ENCODE measurements at regions not wholly inside any gene's neighbourhood (a gene's known extent, or its start where the extent isn't known, plus 50 kb on each side); places are given as distances from the start of the nearest gene placed in this dataset.

DNA sequence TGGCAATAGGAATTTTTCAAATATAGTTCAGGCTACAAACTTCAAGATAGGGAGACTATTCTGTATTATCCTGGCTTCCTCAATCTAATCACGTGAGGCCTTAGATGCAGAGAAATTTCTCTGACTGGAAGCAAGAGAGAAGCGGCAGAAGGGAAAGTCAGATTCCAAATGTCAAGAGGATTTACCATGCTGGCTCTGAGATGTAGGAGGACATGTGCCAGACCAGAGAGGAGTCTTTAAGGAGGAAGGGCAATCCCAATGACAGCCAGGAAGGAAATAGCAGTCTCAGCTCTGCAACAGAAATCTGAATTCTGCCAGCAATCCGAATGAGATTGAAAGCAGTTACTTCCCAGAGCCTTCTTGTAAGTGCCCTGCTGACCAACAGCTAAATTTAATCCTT, 57.4 kb downstream of the NUTM2E start:
- no TSS peak for BruUV-seq (replicated peaks)
- DNase-seq (ENCODE audit: unreplicated experiment): no peak
- intact Hi-C loops (cut with micrococcal nuclease): no loop called here
- ChIA-PET POLR2A (no interaction called here), CTCF (no interaction called here)
- peaks cover 67% of the 10 kb centered on the region for H3K27me3 Mint-ChIP-seq (ENCODE audit: insufficient read depth, unreplicated experiment)
- no peaks in the 10 kb centered on the region for H3K9me3 Mint-ChIP-seq (ENCODE audit: unreplicated experiment)
- H3K36me3 Mint-ChIP-seq (ENCODE audit: insufficient read depth, unreplicated experiment): no peaks in the 10 kb centered on the region
- no peak overlapping the region for H3K4me3 Mint-ChIP-seq (ENCODE audit: unreplicated experiment)
- TF ChIP-seq, protein P1, sequence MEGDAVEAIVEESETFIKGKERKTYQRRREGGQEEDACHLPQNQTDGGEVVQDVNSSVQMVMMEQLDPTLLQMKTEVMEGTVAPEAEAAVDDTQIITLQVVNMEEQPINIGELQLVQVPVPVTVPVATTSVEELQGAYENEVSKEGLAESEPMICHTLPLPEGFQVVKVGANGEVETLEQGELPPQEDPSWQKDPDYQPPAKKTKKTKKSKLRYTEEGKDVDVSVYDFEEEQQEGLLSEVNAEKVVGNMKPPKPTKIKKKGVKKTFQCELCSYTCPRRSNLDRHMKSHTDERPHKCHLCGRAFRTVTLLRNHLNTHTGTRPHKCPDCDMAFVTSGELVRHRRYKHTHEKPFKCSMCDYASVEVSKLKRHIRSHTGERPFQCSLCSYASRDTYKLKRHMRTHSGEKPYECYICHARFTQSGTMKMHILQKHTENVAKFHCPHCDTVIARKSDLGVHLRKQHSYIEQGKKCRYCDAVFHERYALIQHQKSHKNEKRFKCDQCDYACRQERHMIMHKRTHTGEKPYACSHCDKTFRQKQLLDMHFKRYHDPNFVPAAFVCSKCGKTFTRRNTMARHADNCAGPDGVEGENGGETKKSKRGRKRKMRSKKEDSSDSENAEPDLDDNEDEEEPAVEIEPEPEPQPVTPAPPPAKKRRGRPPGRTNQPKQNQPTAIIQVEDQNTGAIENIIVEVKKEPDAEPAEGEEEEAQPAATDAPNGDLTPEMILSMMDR (IDR thresholded peaks at IDR 0.05; ENCODE audit: unreplicated experiment): no peak
- no peaks in the 10 kb centered on the region for H3K4me1 Mint-ChIP-seq (ENCODE audit: insufficient read depth, unreplicated experiment)
- no peak overlapping the region for H3K27ac Mint-ChIP-seq (ENCODE audit: low read depth, unreplicated experiment)

DNA sequence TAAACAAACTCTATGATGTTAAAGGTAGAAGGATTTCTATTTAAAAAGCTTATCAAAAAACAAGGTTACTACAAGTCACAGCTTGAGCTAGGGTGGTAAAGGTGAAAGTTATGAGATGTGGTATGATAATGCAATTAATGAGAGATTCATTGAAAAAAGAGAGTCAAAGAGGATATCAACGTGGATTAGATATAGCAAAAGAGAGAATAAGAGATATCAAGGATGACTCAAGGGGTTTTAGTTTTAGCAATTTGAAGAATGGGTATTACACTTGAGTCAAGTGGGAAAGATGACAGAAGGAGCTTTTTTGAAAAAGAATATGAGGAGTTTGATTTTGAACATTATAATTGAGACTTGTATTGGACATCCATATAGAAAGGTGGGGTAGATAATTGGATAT, 59.8 kb downstream of the NUTM2E start:
- no TSS peak for BruUV-seq (replicated peaks)
- CTCF ChIA-PET: no interaction called here

More for the DNA sequence above, 59.8 kb downstream of the NUTM2E start:
- DNase-seq (ENCODE audit: unreplicated experiment): no peak
- TF ChIP-seq, protein P1 (IDR thresholded peaks at IDR 0.05; ENCODE audit: unreplicated experiment): no peak
- Mint-ChIP-seq H3K4me3 (ENCODE audit: unreplicated experiment) (no peak overlapping the region), H3K27ac (ENCODE audit: low read depth, unreplicated experiment) (no peak overlapping the region), H3K4me1 (ENCODE audit: insufficient read depth, unreplicated experiment) (no peaks in the 10 kb centered on the region), H3K36me3 (ENCODE audit: insufficient read depth, unreplicated experiment) (no peaks in the 10 kb centered on the region), H3K9me3 (ENCODE audit: unreplicated experiment) (no peaks in the 10 kb centered on the region), H3K27me3 (ENCODE audit: insufficient read depth, unreplicated experiment) (peaks cover 69% of the 10 kb centered on the region)
- POLR2A ChIA-PET: no interaction called here
- intact Hi-C loops (cut with micrococcal nuclease): no loop called here

Measured in MCF 10A (cell line).